ENCODE measurements at regions not wholly inside any gene's neighbourhood (a gene's known extent, or its start where the extent isn't known, plus 50 kb on each side); places are given as distances from the start of the nearest gene placed in this dataset.

GRCh38 chr5:125484272-125484741, 737.9 kb upstream of the ZNF608 start:
- TF ChIP-seq CTCF (IDR thresholded peaks at IDR 0.05): no peak
- TF ChIP-seq POLR2A (IDR thresholded peaks at IDR 0.05): no peak
